Activated T-cell treated with anti-CD3 and anti-CD28 coated beads, Interleukin-2, amount 50 U/mL, for 4 hours (primary cell): ENCODE measurements at regions not wholly inside any gene's neighbourhood (a gene's known extent, or its start where the extent isn't known, plus 50 kb on each side); places are given as distances from the start of the nearest gene placed in this dataset.

ENCODE experiments used
- ATAC-seq, 2 donors: fragments of 200-7000 bp; cut with Tn5 transposase; one replicate each; pipeline ENCODE4 v1.10.0; 2021
- DNase-seq: peaks from one replicate; pipeline ENCODE4 v3.0.0-alpha.2; 2020
- H3K27me3 Mint-ChIP-seq: one replicate; pipeline ENCODE4 v1.8.0; 2021; ENCODE audit warnings: low read depth, mixed read lengths
- H3K36me3 Mint-ChIP-seq: one replicate; pipeline ENCODE4 v1.8.0; 2022; ENCODE audit warnings: mixed read lengths; ENCODE audit not compliant: insufficient read depth
- H3K4me1 Mint-ChIP-seq: one replicate; pipeline ENCODE4 v1.8.0; 2021; ENCODE audit warnings: low read depth, mixed read lengths
- H3K4me3 Mint-ChIP-seq: one replicate; pipeline ENCODE4 v1.8.0; 2021; ENCODE audit warnings: mild to moderate bottlenecking, moderate library complexity, mixed read lengths
- H3K9me3 Mint-ChIP-seq: one replicate; pipeline ENCODE4 v1.8.0; 2021; ENCODE audit warnings: mixed read lengths

- no peak overlapping the region for H3K4me3 Mint-ChIP-seq
- H3K4me1 Mint-ChIP-seq: no peaks in the 10 kb centered on the region
- no peaks in the 10 kb centered on the region for H3K9me3 Mint-ChIP-seq
Observed at GRCh38 chr20:63060057-63060991, 53.6 kb upstream of the BHLHE23 start.

GRCh38 chr20:63059684-63060056 lies 52.9 kb upstream of the BHLHE23 start:
- Mint-ChIP-seq H3K4me1 (no peaks in the 10 kb centered on the region), H3K9me3 (no peaks in the 10 kb centered on the region), H3K36me3 (no peaks in the 10 kb centered on the region), H3K4me3 (no peak overlapping the region), H3K27me3 (peaks cover 23% of the 10 kb centered on the region)
- no peak for ATAC-seq
- peak; percentile 2 for DNase-seq

More at GRCh38 chr20:63060057-63060991, 53.6 kb upstream of the BHLHE23 start:
- ATAC-seq: no peak
- Mint-ChIP-seq H3K27me3 (peaks cover 26% of the 10 kb centered on the region), H3K36me3 (no peaks in the 10 kb centered on the region)
- no peak for DNase-seq

DNA sequence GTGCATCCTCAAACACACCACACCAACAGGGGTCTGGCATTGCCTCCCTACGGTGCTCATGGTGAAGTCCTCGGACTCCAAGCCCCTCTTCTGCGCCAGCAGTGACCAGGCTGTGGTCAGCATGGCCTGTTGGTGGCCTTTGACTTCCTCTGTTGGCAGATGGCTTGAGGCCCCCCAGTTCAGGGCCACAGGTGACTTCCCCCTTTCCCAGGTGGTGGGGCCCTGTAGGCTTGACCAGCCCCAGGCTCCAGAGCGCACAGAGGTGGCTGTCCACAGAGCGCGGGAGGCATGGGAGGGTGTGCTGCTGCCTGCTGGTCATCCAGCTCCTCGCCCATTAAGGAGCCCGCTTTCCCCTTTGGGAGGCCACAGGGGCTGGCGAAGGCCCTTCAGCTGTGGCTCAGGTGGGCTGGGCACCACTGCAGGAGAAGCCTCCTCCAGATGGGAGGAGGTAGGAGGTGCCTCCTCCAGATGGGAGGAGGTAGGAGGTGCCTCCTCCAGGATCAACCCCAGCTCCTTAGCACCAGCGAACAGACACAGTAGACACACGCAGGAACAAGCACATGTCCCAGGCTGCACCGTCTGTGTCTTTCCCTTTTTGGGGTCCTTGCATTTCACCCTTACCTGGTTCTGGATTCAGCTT lies 52.1 kb upstream of the BHLHE23 start:
- DNase-seq (peak; percentile 1), ATAC-seq (no peak)
- H3K9me3 Mint-ChIP-seq: no peaks in the 10 kb centered on the region
- no peak overlapping the region for H3K4me3 Mint-ChIP-seq
- H3K4me1 Mint-ChIP-seq: no peaks in the 10 kb centered on the region
- no peaks in the 10 kb centered on the region for H3K36me3 Mint-ChIP-seq
- peaks cover 27% of the 10 kb centered on the region for H3K27me3 Mint-ChIP-seq

GRCh38 chr20:63057171-63058117 lies 50.7 kb upstream of the BHLHE23 start:
- Mint-ChIP-seq H3K27me3 (peaks cover 23% of the 10 kb centered on the region), H3K9me3 (no peaks in the 10 kb centered on the region), H3K4me3 (no peak overlapping the region), H3K36me3 (no peaks in the 10 kb centered on the region), H3K4me1 (no peaks in the 10 kb centered on the region)
- no peak for ATAC-seq
- no peak for DNase-seq

GRCh38 chr20:63056236-63057170 lies 49.7 kb upstream of the BHLHE23 start:
- Mint-ChIP-seq H3K27me3 (peaks cover 23% of the 10 kb centered on the region), H3K36me3 (no peaks in the 10 kb centered on the region), H3K4me3 (no peak overlapping the region), H3K4me1 (no peaks in the 10 kb centered on the region), H3K9me3 (no peaks in the 10 kb centered on the region)
- ATAC-seq: peak; percentile 70 to 74
- peak; percentile 6 for DNase-seq
